Activated CD4-positive, alpha-beta memory T cell treated with anti-CD3 and anti-CD28 coated beads, Interleukin-2, amount 10 ng/mL, durations not matched to agents 7 days and 5 days (primary cell): ENCODE measurements at regions not wholly inside any gene's neighbourhood (a gene's known extent, or its start where the extent isn't known, plus 50 kb on each side); places are given as distances from the start of the nearest gene placed in this dataset.

Experiments used
- CTCF ChIA-PET: fragments of 350-600 bp; sonication (Branson Sonifier 250); formaldehyde crosslinking; loops from one replicate; lab custom pipeline; 2021; ENCODE audit warnings: antibody characterized with exemption, inconsistent platforms; lab: Charles Lee
- POLR2A ChIA-PET: fragments of 350-600 bp; sonication (Branson Sonifier 250); formaldehyde crosslinking; loops from one replicate; lab custom pipeline; 2021; ENCODE audit warnings: antibody characterized with exemption; lab: Charles Lee
- DNase-seq: peaks from one replicate; pipeline ENCODE4 v3.0.0-alpha.2; 2020
- H3K27ac Mint-ChIP-seq: one replicate; pipeline ENCODE4 v1.8.0; 2021; ENCODE audit warnings: mild to moderate bottlenecking, mixed read lengths
- H3K27me3 Mint-ChIP-seq: one replicate; pipeline ENCODE4 v1.8.0; 2021; ENCODE audit warnings: mixed read lengths
- H3K36me3 Mint-ChIP-seq: one replicate; pipeline ENCODE4 v1.8.0; 2021; ENCODE audit warnings: low read depth, mixed read lengths
- H3K4me1 Mint-ChIP-seq: one replicate; pipeline ENCODE4 v1.8.0; 2021; ENCODE audit warnings: mixed read lengths
- H3K4me3 Mint-ChIP-seq: one replicate; pipeline ENCODE4 v1.8.0; 2021; ENCODE audit warnings: mild to moderate bottlenecking, mixed read lengths
- H3K9me3 Mint-ChIP-seq: one replicate; pipeline ENCODE4 v1.8.0; 2021; ENCODE audit warnings: mixed read lengths

DNA sequence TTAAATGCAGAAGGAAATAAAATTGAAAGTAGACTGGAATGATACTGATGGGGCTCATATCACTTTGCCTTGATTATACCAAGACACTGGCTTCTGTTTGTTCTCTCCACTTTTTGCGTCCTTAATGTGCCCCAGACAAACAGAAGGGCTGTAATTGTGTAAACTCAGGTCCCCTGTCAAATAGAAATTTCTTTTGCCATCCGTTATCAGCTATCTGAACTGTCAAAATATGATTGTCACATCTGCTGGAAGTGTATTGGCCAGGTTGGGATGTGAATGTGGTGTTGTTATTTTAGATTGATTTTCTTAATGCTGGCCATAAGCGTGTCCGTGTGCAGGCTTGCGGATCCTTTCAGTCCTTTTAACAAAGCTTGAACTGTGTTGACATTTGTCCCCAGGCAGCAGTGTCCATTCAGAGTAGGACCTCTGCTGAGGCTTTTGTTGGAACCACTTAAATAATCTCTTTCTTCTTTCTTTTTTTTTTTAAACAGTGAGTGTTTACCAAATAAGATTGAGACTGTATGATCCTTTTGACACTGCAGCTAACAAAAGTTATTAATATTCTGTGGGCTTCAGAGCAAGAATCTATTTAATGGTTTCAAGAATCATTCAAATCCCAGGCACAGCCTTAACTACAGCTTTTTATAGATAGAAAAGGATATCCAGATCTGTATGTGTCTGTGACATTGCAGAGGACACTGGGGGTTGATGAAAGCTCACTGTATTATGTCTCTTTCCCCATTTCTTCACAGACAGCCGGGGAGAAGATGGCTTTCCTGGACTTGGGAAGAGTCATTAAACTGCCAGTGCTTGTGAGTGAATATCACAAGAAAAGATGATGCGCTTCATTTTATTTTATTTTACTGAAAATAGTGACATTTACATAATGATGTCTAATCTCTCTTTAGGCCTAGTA lies 171.7 kb downstream of the ZNF608 start:
- H3K4me1 Mint-ChIP-seq: no peaks in the 10 kb centered on the region
- H3K36me3 Mint-ChIP-seq: no peaks in the 10 kb centered on the region
- ChIA-PET CTCF (no interaction called here), POLR2A (no interaction called here)
- peaks cover 2% of the 10 kb centered on the region for H3K27me3 Mint-ChIP-seq
- H3K27ac Mint-ChIP-seq: no peak overlapping the region
- DNase-seq: no peak
- H3K9me3 Mint-ChIP-seq: no peaks in the 10 kb centered on the region
- H3K4me3 Mint-ChIP-seq: no peak overlapping the region

DNA sequence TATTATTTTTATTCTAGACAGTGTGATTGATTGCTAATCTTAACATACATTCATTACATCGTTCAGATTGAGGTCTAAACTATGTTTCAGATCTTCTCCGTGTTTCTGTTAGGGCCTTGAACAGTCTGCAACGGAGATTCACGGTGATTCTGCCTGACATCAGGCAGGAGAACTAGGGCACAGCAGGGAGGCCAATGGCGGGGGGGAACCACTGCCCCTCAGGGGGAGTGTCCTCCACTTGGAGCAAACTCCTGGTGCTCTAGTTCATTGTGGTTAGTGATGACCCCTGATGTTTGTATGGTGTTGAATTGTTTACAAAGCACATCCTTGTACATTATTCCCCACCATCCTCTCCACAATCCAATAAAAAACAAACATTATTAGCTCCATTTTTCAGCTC lies 173.5 kb downstream of the ZNF608 start:
- POLR2A ChIA-PET: no interaction called here
- CTCF ChIA-PET: no interaction called here
- H3K4me3 Mint-ChIP-seq: no peak overlapping the region
- H3K27ac Mint-ChIP-seq: no peak overlapping the region
- H3K36me3 Mint-ChIP-seq: no peaks in the 10 kb centered on the region
- H3K4me1 Mint-ChIP-seq: no peaks in the 10 kb centered on the region
- no peaks in the 10 kb centered on the region for H3K9me3 Mint-ChIP-seq
- no peak for DNase-seq
- H3K27me3 Mint-ChIP-seq: no peaks in the 10 kb centered on the region

DNA sequence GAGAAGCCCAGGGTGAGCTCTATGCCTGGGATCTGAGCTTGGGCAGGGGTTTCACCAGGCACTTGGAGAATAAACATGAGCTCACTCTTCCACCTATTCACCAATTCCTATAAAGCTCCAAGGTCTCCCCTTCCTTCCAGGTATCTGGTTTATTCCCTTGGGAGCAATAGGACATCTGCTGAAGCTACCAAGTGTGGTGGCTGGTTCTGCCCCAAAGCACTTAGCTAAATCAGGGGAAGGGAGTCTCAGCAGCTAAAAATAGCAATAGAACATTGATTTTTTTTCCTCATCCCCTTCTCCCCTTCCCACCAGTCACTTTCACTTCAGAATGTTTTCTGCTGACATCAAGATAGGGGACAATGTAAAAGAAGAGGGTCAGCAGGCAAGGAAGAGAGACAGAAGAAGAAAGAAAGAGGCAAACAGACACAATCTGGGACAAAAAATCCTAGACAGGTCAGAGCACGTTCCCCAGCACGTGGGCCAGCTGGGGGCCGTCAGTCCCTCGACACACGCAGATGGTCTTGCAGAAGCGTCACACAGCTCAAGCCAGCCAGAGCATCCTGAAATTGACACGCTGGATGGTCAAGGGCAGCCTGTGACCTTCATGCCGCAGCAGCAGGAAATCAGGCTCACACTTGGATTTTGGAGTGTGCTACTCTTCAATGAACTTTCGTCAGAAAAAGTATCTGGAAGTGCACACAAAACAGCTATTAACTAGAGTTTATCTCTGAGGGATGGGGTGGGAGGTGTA lies 176.0 kb downstream of the ZNF608 start:
- Mint-ChIP-seq H3K36me3 (no peaks in the 10 kb centered on the region), H3K27ac (no peak overlapping the region), H3K27me3 (no peaks in the 10 kb centered on the region), H3K4me1 (no peaks in the 10 kb centered on the region), H3K9me3 (no peaks in the 10 kb centered on the region), H3K4me3 (no peak overlapping the region)
- POLR2A ChIA-PET: no interaction called here
- CTCF ChIA-PET: no interaction called here
- no peak for DNase-seq

DNA sequence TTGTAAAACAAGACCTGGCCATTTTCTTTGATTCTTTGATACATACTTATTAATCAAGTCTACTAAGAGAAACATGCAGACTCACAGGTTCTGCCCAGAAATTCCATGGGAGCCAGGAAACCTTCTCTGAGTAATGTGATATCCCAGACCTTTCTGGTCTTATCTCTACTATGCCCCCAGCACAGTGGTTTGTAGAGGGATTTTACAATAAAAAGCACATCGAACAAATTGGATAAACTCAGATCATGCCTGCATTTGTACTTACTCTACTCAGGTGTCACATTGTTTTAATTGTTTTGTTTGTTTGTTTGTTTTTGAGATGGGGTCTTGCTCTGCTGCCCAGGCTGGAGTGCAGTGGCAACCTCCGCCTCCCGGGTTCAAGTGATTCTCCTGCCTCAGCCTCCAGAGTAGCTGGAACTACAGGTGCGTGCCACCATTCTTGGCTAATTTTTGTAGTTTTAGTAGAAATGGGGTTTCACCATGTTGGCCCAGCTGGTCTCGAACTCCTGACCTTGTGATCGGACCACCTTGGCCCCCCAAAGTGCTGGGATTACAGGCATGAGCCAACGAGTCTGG lies 179.5 kb downstream of the ZNF608 start:
- no peak for DNase-seq
- Mint-ChIP-seq H3K9me3 (no peaks in the 10 kb centered on the region), H3K4me1 (no peaks in the 10 kb centered on the region), H3K36me3 (no peaks in the 10 kb centered on the region), H3K27ac (no peak overlapping the region), H3K4me3 (no peak overlapping the region), H3K27me3 (no peaks in the 10 kb centered on the region)
- ChIA-PET CTCF (no interaction called here), POLR2A (no interaction called here)

DNA sequence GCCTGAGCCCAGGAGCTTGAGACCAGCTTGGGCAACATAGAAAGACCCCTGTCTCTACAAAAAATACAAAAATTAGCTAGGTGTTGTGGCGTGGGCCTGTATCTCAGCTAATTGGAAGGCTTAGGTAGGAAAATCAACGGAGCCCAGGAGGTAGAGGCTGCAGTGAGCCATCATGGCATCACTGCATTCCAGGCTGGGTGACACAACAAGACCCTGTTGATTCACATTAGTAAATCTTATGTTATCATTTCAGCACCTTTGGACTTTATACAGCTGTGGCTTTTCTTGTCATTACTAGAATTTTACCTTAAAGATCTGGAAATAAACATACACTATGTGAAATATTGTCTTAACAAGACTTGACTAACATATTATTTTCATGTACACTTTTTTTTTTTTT lies 185.0 kb downstream of the ZNF608 start:
- H3K9me3 Mint-ChIP-seq: no peaks in the 10 kb centered on the region
- CTCF ChIA-PET: no interaction called here
- H3K27me3 Mint-ChIP-seq: no peaks in the 10 kb centered on the region
- no peaks in the 10 kb centered on the region for H3K4me1 Mint-ChIP-seq
- POLR2A ChIA-PET: no interaction called here
- no peak for DNase-seq
- H3K36me3 Mint-ChIP-seq: no peaks in the 10 kb centered on the region
- no peak overlapping the region for H3K4me3 Mint-ChIP-seq
- H3K27ac Mint-ChIP-seq: no peak overlapping the region

DNA sequence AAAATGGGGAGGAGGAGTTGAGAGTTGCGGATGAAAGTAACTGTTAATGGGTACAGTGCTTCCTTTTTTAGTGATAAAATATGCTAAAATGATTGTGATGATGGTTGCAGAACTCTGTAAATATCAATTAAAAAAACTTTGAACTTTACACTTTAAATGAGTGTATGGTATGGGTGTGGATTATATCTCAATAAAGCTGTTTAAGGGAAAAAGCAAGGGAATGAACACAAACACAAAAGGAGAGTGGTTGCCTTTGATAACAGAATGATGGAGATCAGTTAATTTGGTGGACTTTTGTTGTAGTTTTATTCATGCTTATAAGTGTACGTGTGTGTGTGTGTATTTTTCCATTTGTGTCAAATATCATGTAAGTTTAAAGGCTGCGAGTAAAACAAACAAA lies 186.1 kb downstream of the ZNF608 start:
- Mint-ChIP-seq H3K4me1 (no peaks in the 10 kb centered on the region), H3K27ac (no peak overlapping the region), H3K4me3 (no peak overlapping the region), H3K27me3 (no peaks in the 10 kb centered on the region), H3K36me3 (no peaks in the 10 kb centered on the region), H3K9me3 (no peaks in the 10 kb centered on the region)
- ChIA-PET CTCF (no interaction called here), POLR2A (no interaction called here)
- no peak for DNase-seq

DNA sequence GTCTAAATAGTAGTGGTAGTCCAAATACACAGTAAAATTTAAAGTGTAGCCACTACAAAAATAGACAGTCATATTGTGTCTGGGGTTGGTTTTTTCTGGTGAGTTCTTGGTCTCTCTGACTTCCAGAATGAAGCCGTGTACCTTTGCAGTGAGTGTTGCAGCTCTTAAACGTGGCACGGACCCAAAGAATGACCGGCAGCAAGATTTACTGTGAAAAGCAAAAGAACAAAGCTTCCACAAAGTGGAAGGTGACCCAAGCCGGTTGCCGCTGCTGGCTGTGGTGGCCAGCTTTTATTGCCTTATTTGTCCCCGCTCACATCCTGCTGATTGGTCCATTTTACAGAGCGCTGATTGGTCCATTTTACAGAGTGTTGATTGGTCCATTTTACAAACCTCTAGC lies 188.7 kb downstream of the ZNF608 start:
- H3K4me3 Mint-ChIP-seq: no peak overlapping the region
- no peaks in the 10 kb centered on the region for H3K4me1 Mint-ChIP-seq
- POLR2A ChIA-PET: no interaction called here
- no peaks in the 10 kb centered on the region for H3K27me3 Mint-ChIP-seq
- DNase-seq: no peak
- CTCF ChIA-PET: no interaction called here
- H3K27ac Mint-ChIP-seq: no peak overlapping the region
- H3K36me3 Mint-ChIP-seq: no peaks in the 10 kb centered on the region
- no peaks in the 10 kb centered on the region for H3K9me3 Mint-ChIP-seq

DNA sequence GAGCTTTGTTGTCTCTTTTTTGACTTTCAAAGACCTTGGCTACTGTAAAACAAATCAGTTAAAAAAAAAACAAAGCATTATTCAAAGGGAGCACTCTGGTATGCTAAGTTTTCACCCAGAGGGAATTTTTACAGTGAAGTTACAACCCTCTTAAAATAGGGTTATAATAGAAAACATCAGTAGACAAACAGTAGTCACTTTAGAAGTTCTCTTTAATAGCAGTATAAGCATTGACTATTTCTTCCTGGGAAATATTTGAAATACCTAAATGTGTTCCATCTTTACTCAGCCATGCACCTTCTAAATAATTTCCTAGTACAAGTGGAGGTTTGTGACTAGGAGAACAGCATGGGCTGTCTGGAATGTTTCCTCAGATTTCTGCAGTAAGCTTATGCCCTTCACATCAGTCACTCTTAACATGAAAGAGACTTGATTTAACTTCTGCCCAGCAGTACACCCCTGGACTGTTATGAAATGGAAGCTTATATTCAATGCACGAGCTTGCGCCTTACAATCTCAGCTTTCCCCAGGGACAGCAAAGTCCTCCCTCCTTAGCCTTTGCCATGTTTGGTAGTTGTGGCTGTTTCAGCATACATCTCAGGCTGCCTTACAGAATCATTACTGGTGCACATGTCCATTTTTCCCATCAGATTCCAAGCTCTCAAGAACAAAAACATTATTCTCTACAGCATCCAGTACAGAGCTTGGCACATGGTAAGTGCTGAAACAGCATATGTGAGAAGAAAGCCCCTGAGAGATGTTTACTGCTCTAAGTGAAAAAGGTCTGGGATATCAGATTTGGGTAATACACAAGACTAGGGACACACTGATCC lies 191.5 kb downstream of the ZNF608 start:
- Mint-ChIP-seq H3K4me1 (no peaks in the 10 kb centered on the region), H3K36me3 (no peaks in the 10 kb centered on the region), H3K27me3 (no peaks in the 10 kb centered on the region), H3K4me3 (no peak overlapping the region), H3K9me3 (no peaks in the 10 kb centered on the region), H3K27ac (no peak overlapping the region)
- DNase-seq: no peak
- ChIA-PET POLR2A (no interaction called here), CTCF (no interaction called here)

DNA sequence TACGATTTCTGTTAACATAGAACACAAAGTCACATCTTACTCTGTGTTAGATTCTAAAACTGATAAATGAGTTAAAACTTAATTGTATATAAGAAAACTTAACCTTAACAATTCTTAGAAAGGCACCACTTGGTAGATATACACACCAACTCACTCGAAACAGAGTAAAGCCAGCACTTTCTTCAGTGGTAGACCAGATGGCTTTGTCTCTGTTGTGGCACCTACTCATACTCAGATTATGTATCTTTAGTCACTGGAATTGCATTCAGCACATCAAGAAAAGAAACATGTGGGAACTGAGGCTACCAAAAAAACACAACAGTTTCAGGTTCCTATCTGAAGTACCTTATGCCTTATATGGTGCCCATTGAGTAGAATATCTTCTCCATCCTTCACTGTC lies 192.5 kb downstream of the ZNF608 start:
- no peak overlapping the region for H3K27ac Mint-ChIP-seq
- H3K4me3 Mint-ChIP-seq: no peak overlapping the region
- ChIA-PET CTCF (no interaction called here), POLR2A (no interaction called here)
- no peaks in the 10 kb centered on the region for H3K4me1 Mint-ChIP-seq
- H3K9me3 Mint-ChIP-seq: no peaks in the 10 kb centered on the region
- DNase-seq: no peak
- no peaks in the 10 kb centered on the region for H3K27me3 Mint-ChIP-seq
- H3K36me3 Mint-ChIP-seq: no peaks in the 10 kb centered on the region

DNA sequence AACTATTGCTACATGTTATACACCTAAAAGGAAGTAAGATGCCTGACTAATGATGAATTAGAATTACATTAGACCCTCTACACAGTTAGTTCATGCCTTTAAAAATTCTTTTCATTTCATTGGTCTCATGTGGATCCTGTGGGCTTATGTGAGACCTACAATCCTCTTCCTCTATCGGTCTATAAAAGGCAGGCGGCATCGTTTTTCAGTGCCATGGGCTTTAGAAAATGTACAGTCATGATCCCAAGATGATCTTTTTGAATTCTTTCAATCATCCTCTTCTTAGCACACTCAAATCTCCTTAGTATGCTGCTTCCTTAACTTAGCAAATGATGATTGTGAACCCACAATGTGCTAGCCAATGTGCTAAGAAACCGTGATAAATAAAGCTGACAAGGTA lies 193.9 kb downstream of the ZNF608 start:
- H3K27me3 Mint-ChIP-seq: no peaks in the 10 kb centered on the region
- ChIA-PET CTCF (no interaction called here), POLR2A (no interaction called here)
- no peaks in the 10 kb centered on the region for H3K9me3 Mint-ChIP-seq
- no peaks in the 10 kb centered on the region for H3K36me3 Mint-ChIP-seq
- H3K4me1 Mint-ChIP-seq: no peaks in the 10 kb centered on the region
- no peak overlapping the region for H3K27ac Mint-ChIP-seq
- DNase-seq: no peak
- no peak overlapping the region for H3K4me3 Mint-ChIP-seq

DNA sequence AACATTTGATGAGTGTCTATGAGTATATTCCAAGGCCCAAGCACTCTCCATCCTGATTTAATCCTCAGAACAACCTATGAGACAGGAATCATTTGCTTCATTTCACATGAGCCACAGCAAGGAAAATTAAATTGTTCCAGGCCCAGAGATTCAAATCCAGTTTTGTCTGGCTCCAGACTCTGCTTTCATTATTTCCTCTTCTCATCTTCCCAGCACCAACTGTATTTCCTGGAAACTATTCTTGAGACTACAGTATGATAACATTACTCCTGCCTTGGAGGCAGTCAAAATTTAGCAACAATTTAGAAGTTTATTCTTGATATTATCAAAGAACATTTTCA lies 194.5 kb downstream of the ZNF608 start:
- no peak overlapping the region for H3K27ac Mint-ChIP-seq
- H3K36me3 Mint-ChIP-seq: no peaks in the 10 kb centered on the region
- H3K9me3 Mint-ChIP-seq: no peaks in the 10 kb centered on the region
- ChIA-PET POLR2A (no interaction called here), CTCF (no interaction called here)
- no peaks in the 10 kb centered on the region for H3K27me3 Mint-ChIP-seq
- no peak for DNase-seq
- no peaks in the 10 kb centered on the region for H3K4me1 Mint-ChIP-seq
- no peak overlapping the region for H3K4me3 Mint-ChIP-seq

DNA sequence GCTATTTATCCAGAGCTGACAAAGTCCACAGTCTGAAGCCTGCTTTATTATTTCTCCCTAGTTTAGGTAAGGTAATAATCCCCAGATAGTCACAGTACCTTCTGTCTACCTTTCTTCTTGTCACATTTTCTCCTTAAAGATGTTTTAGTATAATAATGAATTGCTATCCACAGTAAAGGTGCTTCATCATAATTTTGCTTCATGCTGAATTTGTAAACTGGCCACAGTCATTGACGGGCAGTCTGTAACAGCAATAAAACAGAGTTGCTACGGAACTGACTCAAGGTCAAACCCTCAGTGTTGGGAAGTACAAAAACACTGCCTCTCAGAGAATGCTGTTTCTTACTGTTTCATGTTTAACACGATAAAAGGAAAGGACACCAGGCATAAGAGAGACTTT lies 195.7 kb downstream of the ZNF608 start:
- ChIA-PET CTCF (no interaction called here), POLR2A (no interaction called here)
- H3K4me1 Mint-ChIP-seq: no peaks in the 10 kb centered on the region
- H3K36me3 Mint-ChIP-seq: no peaks in the 10 kb centered on the region
- no peak overlapping the region for H3K4me3 Mint-ChIP-seq
- H3K27ac Mint-ChIP-seq: no peak overlapping the region
- H3K9me3 Mint-ChIP-seq: no peaks in the 10 kb centered on the region
- no peaks in the 10 kb centered on the region for H3K27me3 Mint-ChIP-seq
- no peak for DNase-seq

DNA sequence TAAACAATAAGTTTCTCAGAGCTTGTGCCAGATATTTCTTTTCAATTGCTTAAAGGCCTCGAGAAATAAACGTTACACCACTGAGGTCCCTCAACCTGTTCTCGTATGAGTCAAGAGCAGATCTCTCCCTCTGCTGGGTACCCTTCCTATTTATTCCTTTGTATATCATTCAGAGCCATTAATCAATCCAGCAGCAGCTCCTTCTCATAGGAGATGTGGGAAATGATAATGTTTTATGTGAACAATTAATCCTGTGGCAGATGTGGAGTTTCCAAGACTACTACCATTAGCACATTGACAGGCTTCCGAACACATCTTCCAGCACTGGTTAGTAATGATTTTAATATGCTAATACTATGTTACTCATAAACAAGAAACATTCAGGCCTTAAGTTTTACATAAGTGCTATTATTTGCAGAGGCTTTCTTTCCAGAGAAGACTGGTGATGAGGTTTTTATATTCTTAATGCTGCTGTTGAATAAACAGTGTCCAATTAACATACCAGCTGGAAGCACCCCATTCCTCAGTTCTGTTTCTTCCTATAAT lies 196.5 kb downstream of the ZNF608 start:
- no peak overlapping the region for H3K27ac Mint-ChIP-seq
- CTCF ChIA-PET: no interaction called here
- DNase-seq: no peak
- POLR2A ChIA-PET: no interaction called here
- H3K36me3 Mint-ChIP-seq: no peaks in the 10 kb centered on the region
- no peak overlapping the region for H3K4me3 Mint-ChIP-seq
- H3K4me1 Mint-ChIP-seq: no peaks in the 10 kb centered on the region
- H3K27me3 Mint-ChIP-seq: no peaks in the 10 kb centered on the region
- H3K9me3 Mint-ChIP-seq: no peaks in the 10 kb centered on the region
